Activated T-cell treated with anti-CD3 and anti-CD28 coated beads for 48 hours (primary cell): ENCODE measurements at regions not wholly inside any gene's neighbourhood (a gene's known extent, or its start where the extent isn't known, plus 50 kb on each side); places are given as distances from the start of the nearest gene placed in this dataset.

Experiments used
- DNase-seq: peaks from one replicate; pipeline ENCODE4 v3.0.0-alpha.2; 2020; ENCODE audit warnings: low read depth

- no peak for DNase-seq
Observed at GRCh38 chr1:187236676-187237075, 407.9 kb downstream of the PLA2G4A start.

- no peak for DNase-seq
Observed at GRCh38 chr1:187237542-187237941, 408.8 kb downstream of the PLA2G4A start.

- DNase-seq: no peak
Observed at GRCh38 chr1:187241971-187242370, 413.2 kb downstream of the PLA2G4A start.

- no peak for DNase-seq
Observed at GRCh38 chr1:187244623-187245022, 415.9 kb downstream of the PLA2G4A start.

GRCh38 chr1:187245201-187245600 is 416.5 kb downstream of the PLA2G4A start:
- DNase-seq: no peak

- DNase-seq: no peak
Observed at GRCh38 chr1:187249196-187249595, 420.4 kb downstream of the PLA2G4A start.

- no peak for DNase-seq
Observed at GRCh38 chr1:187252923-187253322, 424.2 kb downstream of the PLA2G4A start.

- no peak for DNase-seq
Observed at GRCh38 chr1:187257476-187257875, 428.7 kb downstream of the PLA2G4A start.

- no peak for DNase-seq
Observed at GRCh38 chr1:187261637-187262036, 432.9 kb downstream of the PLA2G4A start.

GRCh38 chr1:187262731-187263130 is 434.0 kb downstream of the PLA2G4A start:
- no peak for DNase-seq

- DNase-seq: no peak
Observed at GRCh38 chr1:187264995-187265602, 436.4 kb downstream of the PLA2G4A start.

- no peak for DNase-seq
Observed at GRCh38 chr1:187266051-187266450, 437.3 kb downstream of the PLA2G4A start.

GRCh38 chr1:187267827-187268226 is 439.1 kb downstream of the PLA2G4A start:
- DNase-seq: no peak

- DNase-seq: no peak
Observed at GRCh38 chr1:187270256-187270655, 441.5 kb downstream of the PLA2G4A start.

GRCh38 chr1:187275346-187275745 is 446.6 kb downstream of the PLA2G4A start:
- no peak for DNase-seq

- DNase-seq: no peak
Observed at GRCh38 chr1:187275985-187276575, 447.3 kb downstream of the PLA2G4A start.

- DNase-seq: no peak
Observed at GRCh38 chr1:187276677-187277076, 447.9 kb downstream of the PLA2G4A start.

GRCh38 chr1:187280031-187280430 is 451.3 kb downstream of the PLA2G4A start:
- DNase-seq: no peak

GRCh38 chr1:187281085-187281484 is 452.3 kb downstream of the PLA2G4A start:
- DNase-seq: no peak

- DNase-seq: no peak
Observed at GRCh38 chr1:187283984-187284383, 455.2 kb downstream of the PLA2G4A start.

- no peak for DNase-seq
Observed at GRCh38 chr1:187294421-187295201, 465.9 kb downstream of the PLA2G4A start.

GRCh38 chr1:187300081-187300480 is 471.3 kb downstream of the PLA2G4A start:
- no peak for DNase-seq

GRCh38 chr1:187306710-187307415 is 478.1 kb downstream of the PLA2G4A start:
- DNase-seq: no peak
